ENCODE measurements at regions not wholly inside any gene's neighbourhood (a gene's known extent, or its start where the extent isn't known, plus 50 kb on each side); places are given as distances from the start of the nearest gene placed in this dataset.

- no peak for TF ChIP-seq POLR2A (IDR thresholded peaks at IDR 0.05)
- TF ChIP-seq CTCF (IDR thresholded peaks at IDR 0.05), result no peak
Observed at GRCh38 chr5:38765399-38765861, 80.4 kb upstream of the OSMR start.
